ENCODE measurements at regions not wholly inside any gene's neighbourhood (a gene's known extent, or its start where the extent isn't known, plus 50 kb on each side); places are given as distances from the start of the nearest gene placed in this dataset.

DNA sequence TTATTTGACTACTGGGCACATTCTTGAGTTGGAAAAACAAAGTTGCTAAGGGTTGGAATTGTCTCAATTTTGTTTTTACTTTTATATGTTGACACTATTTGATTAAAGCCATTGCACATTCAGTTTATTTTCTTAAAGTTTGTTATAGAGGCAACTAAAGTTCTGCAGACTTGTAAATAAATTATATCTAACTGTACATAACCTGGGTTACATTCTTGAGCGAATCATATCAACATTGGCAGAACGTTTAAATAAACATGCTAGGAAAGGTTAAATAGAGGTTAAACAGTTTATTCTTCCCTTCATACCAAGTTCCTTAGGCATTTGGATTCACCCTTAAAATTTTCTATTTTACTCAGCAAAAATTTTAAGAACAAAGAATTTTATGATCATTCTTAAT, 74.5 kb downstream of the UCHL1 start:
- no peaks in the 10 kb centered on the region for H3K36me3 Mint-ChIP-seq (ENCODE audit: insufficient read depth)
- no peak for ATAC-seq (replicated peaks; ENCODE audit: extremely low read depth, poor library complexity, severe bottlenecking)
- no peaks in the 10 kb centered on the region for H3K4me1 Mint-ChIP-seq
- H3K4me3 Mint-ChIP-seq: no peak overlapping the region
- no peak overlapping the region for H3K27ac Mint-ChIP-seq (ENCODE audit: low read depth)
- DNase-seq (ENCODE audit: low spot score in 2 of 2): no peak
- H3K27me3 Mint-ChIP-seq: no peaks in the 10 kb centered on the region
- H3K9me3 Mint-ChIP-seq: no peaks in the 10 kb centered on the region

DNA sequence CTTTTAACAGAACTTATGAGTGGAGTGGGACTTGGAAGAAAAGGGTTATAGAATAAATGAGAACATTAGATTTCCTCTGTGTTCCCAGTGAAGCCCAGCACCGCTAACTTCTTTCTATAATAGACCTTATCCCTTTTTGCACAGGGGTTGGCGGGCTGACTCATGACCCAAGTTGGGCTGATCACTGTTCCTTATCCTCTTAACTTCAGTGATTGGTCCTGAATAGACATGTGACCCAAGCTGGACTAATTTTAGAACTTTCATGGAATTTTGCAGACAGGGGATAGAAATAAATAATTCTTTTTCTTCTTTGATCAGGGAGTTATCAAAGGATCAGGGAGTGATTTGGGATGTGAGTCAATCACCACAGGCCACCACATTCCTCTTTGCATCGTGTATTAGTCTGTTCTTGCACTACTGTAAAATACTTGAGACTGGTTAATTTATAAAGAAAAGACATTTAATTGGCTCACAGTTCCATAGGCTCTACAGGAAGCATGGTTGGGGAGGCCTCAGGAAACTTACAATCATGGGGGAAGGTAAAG, 75.9 kb downstream of the UCHL1 start:
- Mint-ChIP-seq H3K36me3 (ENCODE audit: insufficient read depth) (no peaks in the 10 kb centered on the region), H3K27ac (ENCODE audit: low read depth) (no peak overlapping the region), H3K4me3 (no peak overlapping the region), H3K4me1 (no peaks in the 10 kb centered on the region), H3K9me3 (no peaks in the 10 kb centered on the region), H3K27me3 (no peaks in the 10 kb centered on the region)
- ATAC-seq (replicated peaks; ENCODE audit: extremely low read depth, poor library complexity, severe bottlenecking): no peak
- no peak for DNase-seq (ENCODE audit: low spot score in 2 of 2)

DNA sequence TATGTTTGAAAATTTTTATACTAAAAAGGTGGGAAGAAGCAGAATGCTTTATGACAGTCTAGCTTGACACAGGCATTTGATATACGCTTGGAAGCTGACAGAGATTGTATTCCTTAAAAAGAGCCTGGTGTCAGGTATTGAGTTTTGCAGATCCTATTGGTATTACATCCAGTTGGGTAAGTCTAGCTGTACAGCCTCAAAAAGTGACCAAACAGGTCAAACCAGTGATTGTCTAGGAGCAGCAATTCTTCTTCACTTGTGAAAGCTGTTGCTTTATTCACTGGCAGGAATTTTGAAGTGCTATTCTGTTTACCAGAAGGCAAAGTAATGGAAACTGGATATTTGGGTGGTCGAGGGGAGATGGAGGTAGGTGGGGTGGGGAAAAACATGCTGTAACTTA, 77.5 kb downstream of the UCHL1 start:
- Mint-ChIP-seq H3K27me3 (no peaks in the 10 kb centered on the region), H3K27ac (ENCODE audit: low read depth) (no peak overlapping the region), H3K4me1 (no peaks in the 10 kb centered on the region), H3K36me3 (ENCODE audit: insufficient read depth) (no peaks in the 10 kb centered on the region), H3K4me3 (no peak overlapping the region), H3K9me3 (peaks cover 2% of the 10 kb centered on the region)
- DNase-seq (ENCODE audit: low spot score in 2 of 2) (no peak), ATAC-seq (replicated peaks; ENCODE audit: extremely low read depth, poor library complexity, severe bottlenecking) (no peak)

DNA sequence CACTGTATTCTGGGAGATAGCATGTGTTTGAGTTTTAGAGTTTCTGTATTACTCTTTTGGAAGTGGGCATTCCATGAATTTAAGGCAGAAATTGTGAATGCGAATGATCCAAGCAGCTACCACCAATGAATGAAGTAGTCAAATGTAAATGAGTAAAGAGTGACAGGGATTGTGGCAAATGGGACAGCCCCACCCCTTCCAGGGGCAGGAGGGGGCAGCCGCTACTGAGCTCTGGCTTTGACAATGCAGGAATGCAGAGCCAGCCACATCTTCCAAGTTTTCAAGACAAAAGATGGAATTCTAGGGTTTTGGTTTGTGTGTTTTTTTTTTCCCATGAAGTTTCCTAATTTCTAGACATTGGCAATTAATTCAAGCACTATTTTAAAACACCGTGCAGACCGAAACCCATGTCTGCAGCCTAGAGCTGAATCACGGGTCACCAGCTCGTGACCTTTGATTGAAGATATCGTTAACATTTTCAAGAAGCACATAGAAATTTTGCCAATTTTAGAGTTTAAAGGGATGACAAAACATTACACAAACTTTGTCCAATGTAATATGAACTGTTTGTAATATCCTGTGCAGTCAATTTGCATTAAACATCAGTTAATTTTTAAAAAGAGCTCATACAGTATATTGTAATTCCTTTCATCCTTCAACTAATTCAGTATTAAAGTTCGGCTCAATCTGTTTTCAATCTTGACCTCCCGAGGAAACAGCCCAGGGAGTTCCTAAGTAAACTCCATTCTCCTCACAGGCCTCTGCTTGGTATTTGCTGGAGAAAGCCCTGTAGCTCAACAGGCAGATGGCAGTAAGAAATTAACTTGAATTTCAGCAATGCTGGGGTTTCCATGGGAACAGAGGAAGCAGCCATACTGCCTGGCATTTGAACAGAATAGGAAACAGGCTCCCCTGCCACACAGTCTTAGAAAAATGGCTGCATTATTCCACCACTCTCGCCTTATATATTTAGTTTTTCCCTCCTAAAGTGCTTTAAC, 83.4 kb downstream of the UCHL1 start:
- ATAC-seq (replicated peaks; ENCODE audit: extremely low read depth, poor library complexity, severe bottlenecking) (no peak), DNase-seq (ENCODE audit: low spot score in 2 of 2) (no peak)
- Mint-ChIP-seq H3K27me3 (no peaks in the 10 kb centered on the region), H3K4me1 (no peaks in the 10 kb centered on the region), H3K27ac (ENCODE audit: low read depth) (no peak overlapping the region), H3K36me3 (ENCODE audit: insufficient read depth) (no peaks in the 10 kb centered on the region), H3K4me3 (no peak overlapping the region), H3K9me3 (peaks cover 7% of the 10 kb centered on the region)

DNA sequence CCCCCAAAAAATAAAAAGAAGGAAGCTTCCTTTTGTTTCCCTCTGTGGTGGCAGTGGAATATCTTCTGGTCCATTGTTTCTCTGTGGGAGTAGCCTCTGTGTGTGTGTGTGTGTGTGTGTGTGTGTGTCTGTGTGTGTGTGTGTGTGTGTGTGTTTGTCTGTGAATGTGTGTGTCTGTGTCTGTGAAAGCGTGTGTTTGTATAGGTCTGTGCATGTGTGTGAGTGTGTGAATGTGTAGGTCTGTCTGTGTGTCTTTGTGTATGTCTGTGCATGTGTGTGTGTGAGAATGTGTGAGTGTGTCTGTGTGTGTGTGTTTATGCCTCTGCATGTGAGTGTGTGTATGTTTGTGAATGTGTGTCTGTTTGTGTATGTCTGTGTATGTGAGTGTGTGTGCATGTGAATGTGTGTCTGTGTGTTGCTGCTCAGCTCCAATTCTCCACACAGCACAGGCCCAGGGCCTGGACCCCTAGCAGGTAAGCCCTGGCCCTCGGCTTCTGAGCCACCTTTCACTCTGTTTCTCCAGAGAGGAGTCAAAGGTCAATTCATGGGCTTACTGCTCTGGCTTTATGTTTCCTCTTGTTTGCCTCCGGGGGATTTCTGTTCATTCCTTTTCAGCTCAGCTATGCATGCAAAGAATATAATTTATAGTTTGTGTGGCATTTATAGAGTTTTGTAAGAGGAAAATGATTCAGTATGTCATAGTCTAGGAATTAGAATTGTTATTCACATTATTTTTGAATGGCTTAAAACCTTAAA, 89.8 kb downstream of the UCHL1 start:
- no peak overlapping the region for H3K27ac Mint-ChIP-seq (ENCODE audit: low read depth)
- no peaks in the 10 kb centered on the region for H3K27me3 Mint-ChIP-seq
- no peaks in the 10 kb centered on the region for H3K4me1 Mint-ChIP-seq
- no peak for ATAC-seq (replicated peaks; ENCODE audit: extremely low read depth, poor library complexity, severe bottlenecking)
- no peaks in the 10 kb centered on the region for H3K36me3 Mint-ChIP-seq (ENCODE audit: insufficient read depth)
- no peak overlapping the region for H3K4me3 Mint-ChIP-seq
- DNase-seq (ENCODE audit: low spot score in 2 of 2): no peak
- peaks cover 19% of the 10 kb centered on the region for H3K9me3 Mint-ChIP-seq

DNA sequence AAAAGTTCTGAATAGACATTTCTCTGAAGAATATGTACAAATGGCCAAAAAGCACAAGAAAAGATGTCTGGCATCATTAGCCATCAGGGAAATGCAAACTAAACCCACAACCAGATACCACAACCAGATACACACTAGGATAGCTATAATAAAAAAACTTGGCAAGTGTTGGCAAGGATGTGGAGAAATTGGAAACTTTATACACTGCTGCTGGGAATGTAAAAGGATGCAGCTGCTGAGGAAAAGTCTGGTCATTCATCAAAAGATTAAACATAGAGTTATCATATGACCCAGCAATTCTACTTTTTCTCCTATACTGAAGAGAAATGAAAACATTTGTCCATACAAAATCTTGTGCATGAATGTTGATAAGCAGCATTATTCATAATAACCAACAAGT, 92.3 kb downstream of the UCHL1 start:
- Mint-ChIP-seq H3K9me3 (peaks cover 30% of the 10 kb centered on the region), H3K27me3 (peaks cover 10% of the 10 kb centered on the region), H3K4me1 (no peaks in the 10 kb centered on the region), H3K36me3 (ENCODE audit: insufficient read depth) (no peaks in the 10 kb centered on the region), H3K27ac (ENCODE audit: low read depth) (no peak overlapping the region), H3K4me3 (no peak overlapping the region)
- DNase-seq (ENCODE audit: low spot score in 2 of 2): no peak
- no peak for ATAC-seq (replicated peaks; ENCODE audit: extremely low read depth, poor library complexity, severe bottlenecking)

DNA sequence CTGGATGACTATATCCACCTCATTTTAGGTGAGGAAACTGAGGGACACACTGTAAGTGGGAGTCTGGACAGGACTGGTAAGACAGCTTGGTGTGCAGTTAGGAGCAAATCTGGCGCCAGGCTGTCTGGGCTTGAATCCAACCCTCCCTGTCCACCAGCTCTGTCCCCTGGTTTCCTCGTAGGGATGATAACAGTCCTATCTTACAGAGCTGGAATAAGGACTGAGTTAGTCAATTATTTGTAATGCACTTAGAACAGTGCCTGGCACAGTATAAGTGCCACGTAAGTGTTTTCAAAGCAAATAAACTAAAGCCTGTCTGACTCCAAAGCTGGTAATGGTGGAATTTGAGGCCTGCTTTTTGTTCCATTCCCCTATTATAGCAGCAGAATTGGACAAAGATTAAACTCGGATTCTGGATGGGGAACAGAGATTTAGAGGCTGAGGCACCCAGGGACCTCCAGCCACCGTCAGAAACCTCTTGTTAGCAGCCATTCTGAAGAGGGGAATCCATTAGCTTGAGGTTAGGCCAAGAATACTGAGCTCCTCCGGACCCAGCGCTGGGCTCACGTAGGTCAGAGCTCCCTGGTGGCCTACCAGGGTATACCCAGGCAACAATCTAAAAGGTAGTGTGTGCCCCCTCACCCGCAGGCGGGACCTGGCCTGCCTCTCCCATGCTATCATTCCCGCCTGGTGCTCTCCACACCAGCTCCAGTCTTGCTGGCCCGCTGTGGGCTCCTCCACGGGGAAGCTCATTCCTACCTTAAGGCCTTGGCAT, 102.1 kb downstream of the UCHL1 start:
- no peak overlapping the region for H3K4me3 Mint-ChIP-seq
- H3K9me3 Mint-ChIP-seq: no peaks in the 10 kb centered on the region
- H3K27me3 Mint-ChIP-seq: peaks cover 45% of the 10 kb centered on the region
- ATAC-seq (replicated peaks; ENCODE audit: extremely low read depth, poor library complexity, severe bottlenecking) (no peak), DNase-seq (ENCODE audit: low spot score in 2 of 2) (no peak)
- no peaks in the 10 kb centered on the region for H3K4me1 Mint-ChIP-seq
- peaks cover 1% of the 10 kb centered on the region for H3K36me3 Mint-ChIP-seq (ENCODE audit: insufficient read depth)
- H3K27ac Mint-ChIP-seq (ENCODE audit: low read depth): no peak overlapping the region

DNA sequence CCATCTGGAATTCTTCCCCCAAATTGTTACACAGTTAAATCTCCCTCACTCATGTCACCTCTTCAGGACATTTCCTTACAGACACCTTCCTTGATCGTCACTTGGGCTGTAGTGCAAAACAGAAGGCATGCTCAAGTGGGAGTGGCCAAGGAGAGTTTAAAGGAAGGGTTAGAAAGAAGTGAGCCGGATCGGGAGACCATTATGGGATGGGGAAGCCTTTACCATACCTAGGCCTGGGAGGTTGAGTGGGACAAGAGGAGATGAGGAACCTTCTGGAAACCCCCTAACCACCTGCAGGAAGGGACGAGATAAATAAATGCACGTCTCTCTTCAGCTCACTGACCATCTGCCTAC, 102.7 kb downstream of the UCHL1 start:
- Mint-ChIP-seq H3K9me3 (no peaks in the 10 kb centered on the region), H3K4me1 (no peaks in the 10 kb centered on the region), H3K4me3 (no peak overlapping the region), H3K27me3 (peaks cover 45% of the 10 kb centered on the region), H3K27ac (ENCODE audit: low read depth) (peak overlapping the region; percentile 33), H3K36me3 (ENCODE audit: insufficient read depth) (peaks cover 1% of the 10 kb centered on the region)
- DNase-seq (ENCODE audit: low spot score in 2 of 2) (no peak), ATAC-seq (replicated peaks; ENCODE audit: extremely low read depth, poor library complexity, severe bottlenecking) (no peak)

DNA sequence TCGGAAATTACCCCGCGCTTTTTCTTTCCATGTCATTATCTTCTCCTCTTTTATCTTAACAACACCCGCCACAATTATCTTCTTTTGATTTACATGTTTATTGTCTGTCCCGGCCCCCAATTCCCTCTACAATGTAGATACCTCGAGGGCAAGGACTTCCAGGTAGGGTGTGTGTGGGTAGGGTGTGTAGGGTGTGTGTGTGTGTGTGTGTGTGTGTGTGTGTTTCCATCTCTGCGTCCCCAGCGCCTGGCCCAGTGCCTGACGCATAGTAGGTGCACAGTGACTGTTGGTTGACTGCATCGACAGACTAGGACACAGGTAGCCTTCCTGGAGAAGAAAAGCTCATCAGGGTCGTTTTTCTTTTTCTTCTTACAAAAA, 103.1 kb downstream of the UCHL1 start:
- no peak overlapping the region for H3K4me3 Mint-ChIP-seq
- H3K27ac Mint-ChIP-seq (ENCODE audit: low read depth): peak overlapping the region; percentile 33
- H3K9me3 Mint-ChIP-seq: no peaks in the 10 kb centered on the region
- ATAC-seq (replicated peaks; ENCODE audit: extremely low read depth, poor library complexity, severe bottlenecking): no peak
- peaks cover 45% of the 10 kb centered on the region for H3K27me3 Mint-ChIP-seq
- DNase-seq (ENCODE audit: low spot score in 2 of 2): no peak
- H3K4me1 Mint-ChIP-seq: no peaks in the 10 kb centered on the region
- peaks cover 1% of the 10 kb centered on the region for H3K36me3 Mint-ChIP-seq (ENCODE audit: insufficient read depth)

DNA sequence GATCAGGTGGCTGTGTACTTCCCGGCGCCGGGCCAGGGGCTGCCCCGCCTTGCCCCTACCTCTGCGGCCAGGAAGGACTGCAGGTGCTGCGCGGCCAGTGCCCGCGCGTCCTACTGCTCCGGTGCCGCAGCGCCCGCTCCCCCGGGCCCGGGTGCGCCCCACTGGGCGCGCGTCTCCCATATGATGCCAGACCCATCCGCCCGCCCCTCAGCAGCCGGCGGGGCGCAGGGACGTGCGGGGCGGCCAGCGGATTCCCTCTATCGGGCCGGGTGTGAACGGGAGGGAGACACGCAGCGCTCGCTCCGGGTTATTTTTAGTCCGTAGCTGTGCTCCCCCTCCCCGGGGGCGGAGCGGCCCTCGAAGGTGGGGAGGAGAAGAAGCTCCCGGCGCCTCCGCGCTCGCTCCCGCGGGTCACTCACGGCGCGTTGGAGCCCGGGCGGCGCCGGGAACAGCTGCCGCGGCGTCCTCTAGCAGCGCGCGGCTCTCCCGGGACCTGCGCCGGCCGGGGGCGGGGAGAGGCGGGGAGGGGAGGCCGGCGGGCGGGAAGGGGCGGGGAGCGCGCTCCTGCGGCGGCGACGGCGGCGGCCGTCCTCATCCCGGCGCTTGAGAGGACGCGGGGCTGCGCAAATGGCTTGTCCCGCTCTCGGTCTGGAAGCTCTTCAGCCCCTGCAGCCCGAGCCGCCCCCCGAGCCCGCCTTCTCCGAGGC, 103.6 kb downstream of the UCHL1 start:
- Mint-ChIP-seq H3K4me1 (no peaks in the 10 kb centered on the region), H3K9me3 (no peaks in the 10 kb centered on the region), H3K27me3 (peaks cover 51% of the 10 kb centered on the region), H3K4me3 (no peak overlapping the region), H3K36me3 (ENCODE audit: insufficient read depth) (peaks cover 1% of the 10 kb centered on the region), H3K27ac (ENCODE audit: low read depth) (peak overlapping the region; percentile 33)
- DNase-seq (ENCODE audit: low spot score in 2 of 2) (no peak), ATAC-seq (replicated peaks; ENCODE audit: extremely low read depth, poor library complexity, severe bottlenecking) (no peak)

DNA sequence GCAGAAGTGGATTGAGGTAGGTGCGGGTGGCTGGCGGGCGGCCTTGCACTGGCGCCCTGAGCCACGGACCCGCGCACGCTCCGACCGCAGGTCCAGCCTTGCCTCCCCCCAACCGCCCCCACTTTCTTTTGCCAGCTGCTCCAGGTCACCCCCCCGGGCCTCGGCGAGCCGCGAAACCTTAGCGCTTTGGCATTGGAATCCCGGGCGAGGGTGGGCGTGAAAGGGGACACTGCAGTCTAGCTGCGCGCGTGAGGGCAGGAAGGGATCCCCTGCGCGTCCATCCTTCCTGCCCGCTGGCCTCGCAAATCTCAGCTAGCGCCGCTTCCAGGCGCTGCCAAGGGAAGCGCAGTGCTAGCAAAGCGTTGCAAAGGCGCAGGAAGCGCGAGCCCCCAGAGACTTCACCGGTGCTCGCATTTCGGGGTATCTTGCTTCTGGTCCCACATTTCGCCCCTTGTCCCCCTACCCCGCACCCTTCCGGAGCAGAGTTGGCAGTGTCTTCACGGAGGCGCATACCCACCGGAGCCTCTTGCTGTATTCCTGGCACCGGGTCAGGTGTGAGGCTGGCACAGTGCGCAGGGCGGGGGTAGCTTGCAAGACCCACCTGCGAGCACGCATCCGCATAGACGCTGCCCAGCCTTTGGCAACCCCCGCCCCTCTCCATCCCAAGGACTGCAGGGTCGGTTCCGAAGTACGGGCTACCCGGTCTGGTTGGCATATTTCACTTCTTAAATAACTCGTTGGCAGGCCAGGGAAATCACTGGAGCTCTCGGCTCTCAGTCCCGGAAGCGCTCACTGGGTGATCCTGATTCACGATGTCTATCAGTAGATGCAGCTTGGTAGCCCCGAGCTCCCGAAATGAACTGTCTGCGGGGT, 104.4 kb downstream of the UCHL1 start:
- no peak overlapping the region for H3K4me3 Mint-ChIP-seq
- no peak for ATAC-seq (replicated peaks; ENCODE audit: extremely low read depth, poor library complexity, severe bottlenecking)
- H3K27me3 Mint-ChIP-seq: peaks cover 58% of the 10 kb centered on the region
- H3K36me3 Mint-ChIP-seq (ENCODE audit: insufficient read depth): peaks cover 1% of the 10 kb centered on the region
- no peaks in the 10 kb centered on the region for H3K9me3 Mint-ChIP-seq
- H3K27ac Mint-ChIP-seq (ENCODE audit: low read depth): no peak overlapping the region
- DNase-seq (ENCODE audit: low spot score in 2 of 2): no peak
- H3K4me1 Mint-ChIP-seq: no peaks in the 10 kb centered on the region

Data from central memory CD8-positive, alpha-beta T cell (primary cell).